Suppressor macrophage treated with lipopolysaccharide for 1 hour (primary cell): ENCODE measurements at regions not wholly inside any gene's neighbourhood (a gene's known extent, or its start where the extent isn't known, plus 50 kb on each side); places are given as distances from the start of the nearest gene placed in this dataset.
A peak's percentile ranks its signal among the peaks of the same experiment; 100 is the strongest.

Source experiments
- DNase-seq, 3 donors: peaks; one replicate each; pipeline ENCODE4 v3.0.0-alpha.2; 2020 to 2022

DNA sequence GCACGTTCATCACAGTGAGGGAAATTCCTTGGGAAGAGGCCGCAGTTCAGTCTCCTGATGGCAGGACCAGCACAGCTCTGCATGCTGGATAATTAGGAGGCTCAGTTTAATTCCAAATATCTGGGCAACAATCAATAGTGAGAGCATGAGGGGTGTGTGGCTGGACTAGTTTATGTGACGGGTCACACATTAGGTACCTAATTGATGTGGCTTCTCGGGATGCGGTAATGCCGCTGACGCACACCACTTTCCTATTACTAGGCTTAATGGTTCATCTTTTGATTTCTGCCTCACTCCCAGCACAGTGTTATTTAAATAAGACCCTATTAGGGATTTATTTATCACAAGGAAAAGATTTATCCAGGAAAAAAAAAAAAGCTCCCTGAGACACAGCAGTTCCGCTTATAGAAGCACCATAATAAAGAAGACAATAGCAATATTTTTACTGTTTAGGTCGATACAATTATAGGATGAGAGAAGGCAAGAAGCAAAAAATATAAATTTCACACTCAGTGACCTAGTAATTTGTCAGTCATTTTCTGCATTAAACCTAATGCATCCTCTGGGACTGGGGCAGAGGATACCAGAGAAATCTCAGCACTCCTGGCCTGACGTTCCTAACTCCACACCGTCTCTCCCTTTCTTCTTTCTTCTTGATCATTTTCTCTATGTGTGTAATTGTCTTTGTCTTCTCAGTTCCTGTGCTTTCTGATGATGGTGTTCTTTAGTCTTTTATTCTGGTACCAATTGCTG, 264.7 kb upstream of the SLC14A2 start:
- DNase-seq, result no peak

DNA sequence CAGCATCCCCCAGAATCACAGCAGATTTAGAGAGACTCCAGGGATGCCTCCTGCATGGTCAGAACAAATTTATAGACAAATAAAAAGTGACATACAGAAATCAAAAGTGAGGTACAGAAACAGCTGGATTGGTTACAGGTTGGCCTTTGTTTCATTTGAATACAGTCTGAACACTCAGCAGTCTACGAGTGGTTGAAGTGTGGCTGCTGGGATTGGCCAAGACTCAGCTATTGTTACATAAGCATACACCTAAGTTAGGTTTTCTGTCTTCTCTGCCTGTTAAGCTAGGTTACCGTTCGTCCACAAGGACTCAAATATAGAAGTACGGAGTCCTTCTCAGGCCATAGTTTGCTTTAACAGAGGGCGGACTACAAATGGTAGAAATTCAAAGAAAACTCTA, 262.4 kb upstream of the SLC14A2 start:
- no peak for DNase-seq

DNA sequence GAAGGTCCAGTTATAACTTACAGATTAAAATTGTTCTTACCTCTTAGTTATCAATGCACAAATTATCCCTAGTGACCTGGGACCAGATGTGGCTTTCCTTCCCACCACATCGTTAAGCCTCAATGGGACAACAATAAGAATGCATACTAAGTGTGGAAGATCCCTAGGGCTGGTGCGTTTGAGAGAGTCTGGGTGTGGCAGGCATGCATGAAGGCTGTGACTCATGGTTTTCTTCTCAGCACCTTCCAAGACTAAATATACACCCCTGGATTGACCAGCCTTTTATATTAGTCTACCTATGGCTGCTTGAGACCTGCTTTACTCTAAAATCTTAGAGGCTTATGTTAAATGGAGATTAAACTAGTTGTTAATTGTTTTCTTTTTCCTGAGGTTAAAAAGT, 261.7 kb upstream of the SLC14A2 start:
- DNase-seq, result no peak

DNA sequence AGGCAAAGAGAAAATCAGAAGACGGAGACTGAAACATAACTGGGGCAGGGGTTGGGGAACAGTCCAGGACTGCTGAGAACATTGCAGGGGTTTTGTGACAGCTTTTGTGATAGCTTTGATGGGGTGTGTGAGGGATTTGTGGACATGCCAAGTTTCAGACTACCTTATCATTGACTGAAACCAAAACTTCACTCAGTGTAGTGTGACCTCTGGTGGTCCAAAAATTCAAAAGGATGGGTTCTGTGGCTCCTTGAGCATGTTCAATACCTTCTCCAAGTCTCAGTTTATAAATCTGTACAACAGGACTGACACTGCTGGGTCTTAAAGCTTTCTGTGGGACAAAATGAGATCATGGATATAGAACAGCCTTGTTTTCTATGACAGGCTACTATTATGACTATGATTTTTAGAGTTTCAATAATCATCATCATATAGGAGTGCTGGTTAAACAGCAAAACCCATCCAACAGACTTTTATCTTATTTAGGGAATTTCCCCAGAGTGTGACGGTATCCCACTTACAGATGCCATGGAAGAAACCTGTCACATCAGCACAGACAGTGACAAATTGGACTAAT, 259.2 kb upstream of the SLC14A2 start:
- DNase-seq, result peak in 1 of 3 donors; percentile 21

DNA sequence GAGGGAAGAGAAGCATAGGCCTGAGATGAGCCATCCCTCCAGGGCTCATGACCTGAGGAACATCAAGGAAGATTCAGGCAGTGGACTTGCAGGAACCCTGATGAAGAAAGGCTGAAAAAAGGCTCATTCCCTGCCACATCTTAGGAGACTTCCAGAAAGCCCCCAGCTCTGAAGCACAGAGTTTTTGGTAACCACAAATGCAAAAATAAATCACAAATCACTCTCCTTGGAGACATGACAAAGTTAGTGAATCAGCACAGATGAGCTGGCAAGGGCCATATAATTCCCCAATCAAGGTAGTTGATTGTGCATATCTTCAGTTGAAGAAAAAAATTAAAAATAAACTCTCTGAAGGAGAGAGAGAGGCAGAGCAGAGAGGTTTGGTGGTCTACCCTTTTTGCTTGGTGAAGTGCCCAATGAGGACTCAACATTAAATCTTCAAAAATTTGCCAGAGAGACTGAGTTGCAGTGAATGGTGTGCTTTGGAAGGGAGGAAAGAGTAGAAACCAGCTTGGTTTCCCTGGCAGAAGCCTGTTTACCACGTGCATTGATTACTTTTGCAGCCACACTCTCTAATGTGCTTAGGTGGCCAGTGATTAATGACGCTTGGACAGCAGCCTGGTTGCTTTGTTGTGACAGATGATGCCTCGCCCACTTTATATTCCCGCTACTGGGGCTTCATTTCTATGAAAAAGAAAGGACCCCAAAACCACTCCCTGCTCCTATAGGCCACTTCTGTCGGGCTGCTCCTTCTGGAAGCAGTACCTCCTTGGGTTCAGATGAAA, 257.4 kb upstream of the SLC14A2 start:
- no peak for DNase-seq

DNA sequence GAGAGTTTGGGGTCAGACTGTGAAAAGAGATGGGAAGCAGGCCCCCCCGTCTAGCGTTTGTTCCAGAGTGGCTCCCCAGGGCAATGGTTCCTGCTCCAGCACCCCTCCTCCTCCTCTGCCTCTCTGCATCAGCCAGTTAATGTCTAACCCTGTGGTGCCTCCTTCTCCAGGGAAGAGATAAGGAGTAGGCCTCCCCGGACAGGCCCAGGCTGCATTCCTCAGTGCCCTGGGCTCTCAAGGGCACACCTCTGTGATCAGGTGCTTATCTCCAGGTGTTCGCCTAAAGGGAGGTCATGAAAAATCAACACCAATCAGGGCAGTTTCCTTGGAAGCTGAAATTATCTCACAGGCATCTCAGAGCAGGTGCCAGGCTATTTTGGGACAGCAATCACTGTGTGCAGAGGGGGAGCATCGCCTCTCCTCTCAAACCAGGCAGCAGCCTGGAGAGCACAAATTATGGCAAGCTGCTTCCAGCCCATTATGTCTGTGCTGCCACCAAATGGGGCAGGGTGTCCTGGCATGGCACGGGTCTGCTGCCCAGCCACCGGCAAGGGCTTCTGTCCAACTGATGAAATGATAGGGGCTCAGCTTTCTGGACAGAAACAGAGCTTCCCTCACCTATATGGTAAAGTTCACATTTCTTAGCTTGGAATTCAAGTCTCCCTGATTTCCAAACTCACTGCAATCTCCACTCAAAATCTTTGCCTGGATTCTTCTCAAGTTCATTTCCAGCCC, 255.8 kb upstream of the SLC14A2 start:
- no peak for DNase-seq

DNA sequence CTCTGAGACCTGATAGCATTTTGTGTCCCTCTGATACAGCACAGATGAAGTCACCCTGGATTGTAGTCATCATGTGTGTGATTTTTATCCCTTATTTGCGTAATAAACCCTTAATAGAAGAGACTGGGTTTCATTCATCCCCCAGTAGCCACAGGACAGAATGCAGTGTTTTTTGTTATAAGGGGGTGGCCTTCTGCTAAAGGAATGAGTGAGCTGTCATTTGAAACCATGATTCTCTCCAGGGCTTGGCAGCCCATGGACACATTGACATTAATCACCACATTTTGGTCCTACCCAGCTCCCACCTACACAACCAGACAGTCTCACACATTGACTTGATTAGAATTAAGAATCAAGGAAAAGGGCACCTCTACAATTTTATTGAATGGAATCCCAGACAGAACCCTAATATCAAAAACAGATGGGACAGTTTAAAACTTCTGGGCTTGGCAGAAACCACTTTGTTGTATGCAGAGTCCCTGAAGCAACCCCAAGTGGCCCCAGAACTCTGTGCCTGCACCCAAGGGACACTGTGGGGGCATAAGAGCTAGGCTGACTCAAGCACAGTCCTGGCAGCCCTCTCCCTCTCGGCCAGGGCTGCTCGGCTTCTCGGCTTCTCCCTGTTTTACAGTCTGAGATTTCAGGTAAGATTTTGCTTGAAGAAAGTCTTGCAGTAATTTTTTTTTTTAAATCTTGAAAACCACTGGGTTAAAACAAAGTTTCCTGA, 254.0 kb upstream of the SLC14A2 start:
- no peak for DNase-seq

DNA sequence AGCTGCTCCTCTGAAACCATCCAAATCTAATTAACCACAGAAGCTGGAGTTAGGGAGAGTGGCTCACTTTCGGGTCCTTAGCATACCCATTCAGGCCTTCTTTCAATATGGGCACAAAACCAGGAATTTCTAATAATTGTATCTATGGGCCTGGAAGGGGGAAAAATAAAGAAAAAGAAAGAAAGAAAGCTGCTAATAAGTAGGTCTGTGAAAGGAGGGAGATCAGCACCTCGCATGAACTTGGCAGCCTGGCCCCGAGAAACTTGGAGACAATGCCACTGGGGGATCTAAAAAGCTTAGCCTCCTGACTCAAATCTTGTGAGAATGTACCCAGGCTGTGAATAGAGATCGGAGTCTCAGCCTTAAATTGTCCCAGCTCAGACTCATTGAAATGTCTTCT, 252.1 kb upstream of the SLC14A2 start:
- DNase-seq, result no peak

DNA sequence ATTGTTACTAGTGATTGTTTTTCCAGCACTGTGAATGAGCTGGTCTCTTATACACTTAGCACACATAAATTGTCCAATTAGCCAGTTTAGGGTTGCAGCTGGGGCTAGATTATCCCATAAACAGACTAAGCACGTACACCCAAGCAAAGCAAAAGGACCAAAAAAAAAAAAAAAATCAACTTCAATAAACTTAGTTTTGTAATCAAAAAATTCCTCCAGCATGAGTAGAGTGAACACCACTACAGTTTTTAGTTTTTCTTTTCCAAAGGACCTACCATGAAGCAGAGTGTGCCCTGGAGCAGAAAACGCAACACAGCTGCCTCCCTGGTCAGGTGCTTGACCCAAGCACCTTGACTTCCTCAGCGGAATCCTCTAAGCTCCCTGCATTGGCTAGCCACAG, 249.4 kb upstream of the SLC14A2 start:
- DNase-seq, result no peak

DNA sequence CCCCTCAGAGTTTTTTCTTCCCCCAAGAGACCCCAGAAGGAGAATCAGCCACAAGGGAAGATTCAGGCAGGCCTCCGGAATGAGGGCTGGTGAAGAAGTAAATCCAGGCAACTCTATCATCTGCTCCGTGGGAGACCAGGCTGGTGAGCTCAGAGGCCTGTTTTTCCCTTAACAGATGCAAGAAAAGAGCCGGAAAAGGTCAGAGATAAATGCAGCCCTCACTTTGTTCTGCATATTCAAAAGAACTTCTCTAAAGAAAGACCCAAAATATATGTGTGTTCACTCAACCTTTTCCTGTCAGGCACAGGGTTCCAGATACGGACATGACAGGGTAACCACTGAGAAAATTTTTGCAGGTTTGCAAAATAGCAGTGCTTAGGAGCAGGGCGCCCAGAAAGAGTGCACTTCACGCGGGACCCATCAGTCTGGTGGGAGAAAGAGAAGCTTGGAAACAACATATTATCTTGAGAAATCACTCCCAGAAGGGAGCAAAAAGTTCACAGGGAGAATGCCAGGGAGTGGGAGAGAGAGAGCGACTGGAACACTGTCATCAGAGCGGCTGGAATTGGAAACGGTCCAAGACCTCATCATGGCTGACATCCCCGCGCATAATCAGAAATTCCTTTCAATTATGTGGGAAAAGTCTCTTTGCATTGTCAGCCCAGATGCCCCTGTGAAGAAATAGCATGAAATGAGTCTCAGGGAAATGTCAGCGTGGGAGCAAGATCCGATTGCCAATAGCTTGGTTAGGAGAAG, 244.8 kb upstream of the SLC14A2 start:
- peak in 2 of 3 donors; percentile 12 to 40 for DNase-seq

DNA sequence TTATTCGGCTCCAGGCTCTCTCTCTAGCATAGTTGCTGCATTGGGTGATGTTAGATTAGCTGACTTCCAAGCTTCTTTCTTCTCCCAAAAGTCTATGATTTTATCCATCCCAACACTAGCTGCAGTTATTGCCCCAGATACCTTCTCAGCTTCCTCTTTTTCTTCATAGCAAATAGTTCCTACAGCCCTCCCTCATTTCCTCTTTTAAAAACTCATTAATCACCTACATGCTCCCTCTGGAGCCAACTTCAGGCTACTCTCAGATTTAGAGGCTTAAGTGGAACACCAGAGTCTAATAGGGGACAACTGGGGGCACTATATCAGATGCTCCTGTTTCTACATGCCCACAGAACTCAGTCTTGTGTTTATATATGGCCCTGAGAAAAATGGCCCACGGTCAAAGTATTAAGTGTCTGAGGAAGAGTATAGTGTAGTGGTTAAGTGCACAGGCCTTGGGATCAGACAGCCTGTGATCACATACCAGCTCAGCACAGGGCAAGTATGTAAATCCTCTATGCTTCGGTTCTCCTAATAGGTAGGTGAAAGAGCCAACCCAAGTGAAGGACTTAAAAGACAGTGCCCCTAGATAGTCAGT, 241.9 kb upstream of the SLC14A2 start:
- peak; percentile 41 to 69 (median 66) for DNase-seq

DNA sequence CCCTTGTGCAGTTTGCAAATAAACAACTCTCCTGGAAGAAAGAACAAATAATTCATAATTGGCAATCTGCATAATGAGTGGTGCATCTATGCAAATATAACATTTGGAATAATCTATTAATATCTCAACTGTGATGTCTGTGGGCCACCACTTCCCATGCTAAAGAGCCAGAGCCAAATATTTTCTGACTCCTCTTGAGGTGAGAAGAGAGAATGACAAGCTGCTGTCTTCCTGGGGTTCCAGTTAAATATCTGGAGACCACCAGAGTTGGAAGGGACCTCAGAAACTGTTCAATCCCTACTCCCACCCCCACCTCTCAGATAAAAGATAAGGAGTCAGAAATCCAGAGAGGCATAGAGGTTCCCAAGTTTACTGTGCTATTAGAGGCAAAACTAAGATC, 241.0 kb upstream of the SLC14A2 start:
- DNase-seq, result no peak

DNA sequence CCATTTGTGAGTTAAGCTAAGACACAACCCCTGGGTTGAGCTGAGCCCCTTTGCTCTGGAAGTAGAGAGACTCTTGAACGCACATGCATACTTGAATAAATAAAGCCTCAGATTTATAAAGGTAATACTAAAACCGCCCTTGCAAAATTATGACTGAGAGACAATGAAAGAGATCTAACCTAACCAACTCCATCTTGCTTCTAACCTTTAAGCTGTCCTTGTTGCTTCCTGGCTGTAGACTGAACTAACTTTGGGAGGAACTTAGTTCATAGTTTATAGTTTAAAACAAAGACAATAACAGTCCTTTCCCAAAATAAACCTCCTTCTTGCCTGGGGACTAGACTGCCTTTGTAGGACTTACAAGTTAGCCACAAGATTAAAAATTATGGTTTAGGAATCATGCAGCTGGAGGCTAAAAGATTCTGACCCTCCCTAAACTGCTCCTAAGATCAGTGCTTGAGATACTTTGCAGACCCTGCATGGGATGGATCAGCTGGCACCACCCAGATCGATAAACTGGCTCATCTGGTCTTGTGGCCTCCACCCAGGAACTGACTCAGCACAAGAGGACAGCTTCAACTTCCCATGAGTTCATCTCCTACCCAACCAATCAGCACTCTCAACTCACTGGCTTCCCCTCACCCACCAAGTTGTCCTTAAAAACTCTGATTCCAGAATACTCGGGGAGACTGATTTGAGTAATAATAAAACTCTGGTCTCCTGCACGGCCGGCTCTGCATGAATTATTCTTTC, 240.2 kb upstream of the SLC14A2 start:
- no peak for DNase-seq

DNA sequence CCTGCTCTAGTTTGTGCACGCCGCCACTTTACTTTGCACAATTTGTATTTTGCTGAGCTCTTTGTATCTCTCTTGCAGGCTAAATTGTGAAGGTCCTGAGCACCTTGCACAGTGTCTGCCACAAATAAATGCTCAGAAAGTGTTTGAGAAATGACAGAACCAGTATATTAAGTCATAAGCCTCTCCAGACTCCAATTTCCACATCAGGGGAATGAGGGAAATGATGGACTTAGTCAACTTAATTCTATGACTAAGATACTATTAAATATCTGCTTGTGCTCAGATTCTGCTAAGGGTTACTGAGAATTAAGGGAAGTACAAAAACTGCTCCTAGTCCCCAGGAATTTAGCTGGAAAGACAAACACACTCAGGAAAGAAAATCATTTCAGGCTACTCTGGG, 239.1 kb upstream of the SLC14A2 start:
- DNase-seq, result peak; percentile 15 to 64 (median 43)

DNA sequence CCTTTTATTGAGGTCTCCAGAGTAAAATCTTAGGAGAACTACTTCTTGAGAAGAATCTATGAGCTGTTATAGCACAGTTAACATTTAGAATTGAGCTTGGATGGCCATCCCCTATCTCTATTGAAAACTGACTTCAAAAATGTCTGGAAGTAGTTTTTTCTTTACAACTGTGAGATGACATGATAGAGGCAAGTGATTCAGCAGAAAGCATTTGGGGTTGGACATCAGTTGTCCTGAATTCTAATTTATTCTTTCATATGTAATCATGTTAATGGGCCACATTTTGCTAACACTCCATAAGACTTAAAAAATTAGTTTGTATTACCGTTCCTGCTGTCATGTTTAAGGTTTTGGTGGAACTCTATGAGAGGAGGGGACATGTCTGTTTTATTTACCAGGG, 237.0 kb upstream of the SLC14A2 start:
- DNase-seq, result no peak

DNA sequence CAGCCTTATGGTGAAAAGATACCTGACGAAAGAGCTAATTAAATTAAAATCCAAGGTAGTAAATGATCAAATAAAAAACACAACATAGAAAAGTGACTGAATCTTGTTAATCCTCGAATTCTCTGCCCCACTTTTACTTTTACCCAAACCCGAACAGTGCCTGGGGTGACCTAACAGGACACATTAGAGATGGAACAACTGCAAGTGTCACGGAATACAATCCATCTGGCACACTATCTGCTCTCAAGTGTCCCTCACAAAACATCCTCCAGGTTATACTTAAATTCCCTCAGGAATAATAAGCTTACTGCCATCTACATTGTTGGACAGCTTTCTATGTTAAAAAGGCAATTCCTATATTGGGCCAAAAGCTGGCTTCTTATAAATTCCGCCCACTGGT, 236.3 kb upstream of the SLC14A2 start:
- DNase-seq, result no peak

DNA sequence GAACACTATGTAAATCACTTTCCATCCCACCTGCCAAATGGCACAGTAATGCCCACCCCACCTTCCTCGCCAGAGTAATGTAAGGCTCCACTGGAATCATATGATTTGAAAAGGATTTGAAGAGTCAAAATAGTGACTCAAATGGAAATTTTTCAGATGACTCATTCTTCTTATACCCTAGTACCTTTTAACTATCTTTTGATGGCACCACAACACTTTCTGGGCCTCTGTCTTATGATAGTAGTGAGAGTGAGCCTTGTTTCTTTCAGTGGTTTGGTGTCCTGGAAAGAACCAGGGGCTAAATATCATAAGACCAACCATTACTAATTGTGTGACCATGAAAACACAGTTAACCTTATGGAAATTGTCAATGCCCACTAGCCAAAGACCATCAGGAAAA, 235.4 kb upstream of the SLC14A2 start:
- peak; percentile 26 to 55 (median 54) for DNase-seq

DNA sequence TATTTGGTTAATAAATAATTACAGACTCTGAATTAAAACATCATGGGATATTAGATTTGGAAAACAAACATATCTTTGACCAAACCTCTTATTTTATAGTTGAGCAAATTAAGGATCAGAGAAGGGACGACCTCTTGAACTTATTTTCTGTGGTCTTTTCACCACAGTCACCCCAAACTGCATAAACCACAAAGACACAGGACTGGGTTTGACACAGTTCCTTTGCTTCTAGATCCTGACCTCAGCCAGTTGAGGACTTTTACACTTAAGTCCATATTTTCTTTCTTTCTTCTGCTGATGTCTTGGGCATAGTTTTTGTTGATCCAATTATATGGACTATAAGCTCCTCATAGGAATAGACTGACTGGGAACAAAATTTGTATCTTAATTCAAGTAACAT, 234.0 kb upstream of the SLC14A2 start:
- DNase-seq, result no peak

DNA sequence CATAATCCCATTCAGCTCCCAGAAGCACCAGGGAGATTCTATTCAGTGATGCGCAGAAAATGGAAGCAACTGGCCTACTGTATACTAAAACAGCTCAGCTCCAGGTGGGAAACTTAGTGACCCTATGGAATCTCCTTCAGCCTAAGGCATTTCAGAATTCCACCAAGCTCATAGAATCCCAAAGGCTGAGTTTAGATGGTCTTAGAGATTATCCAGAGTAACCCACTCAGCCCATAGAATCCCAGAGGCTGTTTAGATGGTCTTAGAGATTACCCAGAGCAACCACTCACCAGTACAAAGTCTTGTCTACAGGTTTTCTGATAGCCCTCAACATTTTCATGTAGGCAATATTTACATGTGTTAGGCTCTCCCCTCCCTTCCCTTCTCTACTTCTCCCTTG, 232.0 kb upstream of the SLC14A2 start:
- no peak for DNase-seq

DNA sequence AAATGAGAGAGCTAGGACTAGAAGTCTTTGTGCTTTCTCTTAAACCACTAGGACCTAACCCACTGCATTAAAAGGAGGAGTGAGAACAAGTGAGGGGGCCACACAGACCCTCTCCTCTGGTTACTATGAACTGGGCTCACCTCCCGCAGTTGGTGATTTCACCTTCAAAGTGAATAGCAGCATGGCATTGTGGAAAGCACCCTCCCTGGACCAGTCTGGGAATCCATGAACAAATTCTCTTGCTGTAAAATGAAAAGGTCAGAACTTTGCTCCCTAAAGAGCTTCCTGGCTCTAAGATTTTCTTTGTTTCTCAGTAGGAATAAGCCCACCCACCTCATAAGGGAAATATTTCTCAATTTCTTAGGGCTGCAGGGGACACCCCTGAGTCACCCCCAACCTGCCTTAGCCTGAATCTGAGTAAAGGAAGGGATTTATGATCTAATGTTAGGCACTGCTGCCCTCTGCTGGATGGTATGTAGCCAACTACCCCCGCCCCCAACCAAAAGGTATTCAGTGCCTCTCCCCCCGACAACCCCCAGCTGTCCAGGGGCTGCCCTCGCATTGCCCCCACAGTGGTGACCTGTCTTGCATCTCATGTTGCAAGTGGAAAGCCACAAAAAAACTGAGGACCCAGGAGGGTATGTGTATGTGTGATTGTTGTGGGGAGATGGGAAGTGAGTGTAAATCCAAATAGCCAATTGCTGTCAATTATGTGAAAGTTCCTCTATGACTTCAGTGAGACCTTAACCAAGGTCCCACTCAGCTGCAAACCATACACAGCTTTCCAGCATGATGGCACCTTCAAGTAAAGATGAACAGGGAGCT, 230.9 kb upstream of the SLC14A2 start:
- peak; percentile 80 to 84 (median 83) for DNase-seq
